ENCODE measurements at regions not wholly inside any gene's neighbourhood (a gene's known extent, or its start where the extent isn't known, plus 50 kb on each side); places are given as distances from the start of the nearest gene placed in this dataset.

- TF ChIP-seq CTCF (IDR thresholded peaks at IDR 0.05; ENCODE audit: borderline replicate concordance, insufficient read depth, low read depth, low read length) = no peak
- H3K4me3 ChIP-seq (ENCODE audit: low read depth, low read length) = no peak overlapping the region
These were observed 189.1 kb upstream of the KBTBD8 start for GRCh38 chr3:66808891-66809594.

GRCh38 chr3:66809595-66809958 is 188.5 kb upstream of the KBTBD8 start:
- TF ChIP-seq CTCF (IDR thresholded peaks at IDR 0.05; ENCODE audit: borderline replicate concordance, insufficient read depth, low read depth, low read length) = no peak
- no peak overlapping the region for H3K4me3 ChIP-seq (ENCODE audit: low read depth, low read length)

- no peak overlapping the region for H3K4me3 ChIP-seq (ENCODE audit: low read depth, low read length)
- no peak for TF ChIP-seq CTCF (IDR thresholded peaks at IDR 0.05; ENCODE audit: borderline replicate concordance, insufficient read depth, low read depth, low read length)
These were observed 186.0 kb upstream of the KBTBD8 start for GRCh38 chr3:66812136-66812535.

GRCh38 chr3:66812741-66813140 is 185.4 kb upstream of the KBTBD8 start:
- no peak overlapping the region for H3K4me3 ChIP-seq (ENCODE audit: low read depth, low read length)
- TF ChIP-seq CTCF (IDR thresholded peaks at IDR 0.05; ENCODE audit: borderline replicate concordance, insufficient read depth, low read depth, low read length) = no peak

- no peak for TF ChIP-seq CTCF (IDR thresholded peaks at IDR 0.05; ENCODE audit: borderline replicate concordance, insufficient read depth, low read depth, low read length)
- H3K4me3 ChIP-seq (ENCODE audit: low read depth, low read length) = no peak overlapping the region
These were observed 181.9 kb upstream of the KBTBD8 start for GRCh38 chr3:66816090-66816761.

- no peak overlapping the region for H3K4me3 ChIP-seq (ENCODE audit: low read depth, low read length)
- TF ChIP-seq CTCF (IDR thresholded peaks at IDR 0.05; ENCODE audit: borderline replicate concordance, insufficient read depth, low read depth, low read length) = no peak
These were observed 180.1 kb upstream of the KBTBD8 start for GRCh38 chr3:66817951-66818557.

Measured in GM12875 (cell line).